HG03575 (cell line): ENCODE measurements at regions not wholly inside any gene's neighbourhood (a gene's known extent, or its start where the extent isn't known, plus 50 kb on each side); places are given as distances from the start of the nearest gene placed in this dataset.
"Not testable (repeated sequence)": the region's sequence is repeated elsewhere in the genome, so short reads cannot be mapped to it uniquely, and the experiment has no call there.

Experiments
- ATAC-seq: cut with Tn5 transposase; IDR thresholded peaks from one replicate; pipeline ENCODE4 v1.9.1; 2021; ENCODE audit not compliant: unreplicated experiment, insufficient number of reproducible peaks, low FRiP score; ENCODE audit errors: extremely low read depth

- no peak for ATAC-seq
Observed at GRCh38 chr2:34875091-34875745, 1276.1 kb upstream of the FAM98A start.

GRCh38 chr2:34853646-34854045 lies 1254.5 kb upstream of the FAM98A start:
- no peak for ATAC-seq

GRCh38 chr2:34851804-34852203 lies 1252.7 kb upstream of the FAM98A start:
- no peak for ATAC-seq

GRCh38 chr2:34849827-34850226 lies 1250.7 kb upstream of the FAM98A start:
- ATAC-seq = no peak

GRCh38 chr2:34848691-34849090 lies 1249.6 kb upstream of the FAM98A start:
- no peak for ATAC-seq

GRCh38 chr2:34848132-34848531 lies 1249.0 kb upstream of the FAM98A start:
- ATAC-seq = no peak

GRCh38 chr2:34844629-34845028 lies 1245.5 kb upstream of the FAM98A start:
- ATAC-seq = no peak

GRCh38 chr2:34838408-34838807 lies 1239.3 kb upstream of the FAM98A start:
- ATAC-seq = no peak

GRCh38 chr2:34836361-34836760 lies 1237.3 kb upstream of the FAM98A start:
- no peak for ATAC-seq

GRCh38 chr2:34831096-34831495 lies 1232.0 kb upstream of the FAM98A start:
- ATAC-seq = no peak

GRCh38 chr2:34828481-34828880 lies 1229.4 kb upstream of the FAM98A start:
- no peak for ATAC-seq

GRCh38 chr2:34827398-34827797 lies 1228.3 kb upstream of the FAM98A start:
- ATAC-seq = no peak

- no peak for ATAC-seq
Observed at GRCh38 chr2:34825686-34826085, 1226.6 kb upstream of the FAM98A start.

- no peak for ATAC-seq
Observed at GRCh38 chr2:34822616-34823015, 1223.5 kb upstream of the FAM98A start.

- no peak for ATAC-seq
Observed at GRCh38 chr2:34815052-34815741, 1216.1 kb upstream of the FAM98A start.

- ATAC-seq = no peak
Observed at GRCh38 chr2:34810456-34810855, 1211.4 kb upstream of the FAM98A start.

- ATAC-seq = no peak
Observed at GRCh38 chr2:34808426-34808825, 1209.3 kb upstream of the FAM98A start.

- no peak for ATAC-seq
Observed at GRCh38 chr2:34806891-34807290, 1207.8 kb upstream of the FAM98A start.

GRCh38 chr2:34806396-34806795 lies 1207.3 kb upstream of the FAM98A start:
- no peak for ATAC-seq

- ATAC-seq = no peak
Observed at GRCh38 chr2:34799556-34799955, 1200.5 kb upstream of the FAM98A start.

- not testable (repeated sequence) for ATAC-seq
Observed at GRCh38 chr2:34795586-34795985, 1196.5 kb upstream of the FAM98A start.
